HG03103 (cell line): ENCODE measurements at regions not wholly inside any gene's neighbourhood (a gene's known extent, or its start where the extent isn't known, plus 50 kb on each side); places are given as distances from the start of the nearest gene placed in this dataset.

ENCODE experiments used
- ATAC-seq: cut with Tn5 transposase; IDR thresholded peaks from one replicate; pipeline ENCODE4 v1.9.1; 2021; ENCODE audit warnings: low read depth; ENCODE audit not compliant: unreplicated experiment

GRCh38 chr2:128521482-128521881 lies 202.8 kb upstream of the HS6ST1 start:
- no peak for ATAC-seq

GRCh38 chr2:128522829-128523228 lies 204.2 kb upstream of the HS6ST1 start:
- ATAC-seq = no peak

- ATAC-seq = no peak
Observed at GRCh38 chr2:128523457-128523856, 204.8 kb upstream of the HS6ST1 start.

GRCh38 chr2:128524183-128524582 lies 205.5 kb upstream of the HS6ST1 start:
- ATAC-seq = no peak

- ATAC-seq = no peak
Observed at GRCh38 chr2:128525653-128526052, 207.0 kb upstream of the HS6ST1 start.

DNA sequence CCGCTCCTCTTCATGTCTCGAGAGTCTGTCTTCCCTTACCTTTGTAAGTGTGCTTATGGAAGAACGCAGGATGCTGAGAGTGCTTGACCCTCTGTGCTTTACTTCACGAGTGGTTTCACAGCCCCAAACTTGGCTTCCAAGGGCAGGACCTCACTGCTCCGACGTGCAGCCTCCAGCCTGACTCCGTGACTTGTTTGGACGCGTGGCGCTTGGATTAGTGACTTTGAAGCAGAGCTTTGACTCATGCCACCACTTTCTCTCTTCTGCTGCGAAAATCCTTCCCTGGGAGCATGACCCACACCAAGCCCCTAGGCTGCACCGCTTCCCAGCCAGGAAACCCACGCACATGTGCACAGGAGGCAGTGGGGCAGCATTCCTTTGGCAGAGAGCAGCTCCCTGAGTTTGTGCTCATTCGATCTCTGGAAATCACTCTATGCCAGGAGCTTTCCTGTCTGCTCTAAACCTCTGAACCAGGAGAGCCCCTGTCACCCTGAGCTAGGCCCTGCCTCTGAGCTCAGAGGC lies 207.8 kb upstream of the HS6ST1 start:
- ATAC-seq = no peak

DNA sequence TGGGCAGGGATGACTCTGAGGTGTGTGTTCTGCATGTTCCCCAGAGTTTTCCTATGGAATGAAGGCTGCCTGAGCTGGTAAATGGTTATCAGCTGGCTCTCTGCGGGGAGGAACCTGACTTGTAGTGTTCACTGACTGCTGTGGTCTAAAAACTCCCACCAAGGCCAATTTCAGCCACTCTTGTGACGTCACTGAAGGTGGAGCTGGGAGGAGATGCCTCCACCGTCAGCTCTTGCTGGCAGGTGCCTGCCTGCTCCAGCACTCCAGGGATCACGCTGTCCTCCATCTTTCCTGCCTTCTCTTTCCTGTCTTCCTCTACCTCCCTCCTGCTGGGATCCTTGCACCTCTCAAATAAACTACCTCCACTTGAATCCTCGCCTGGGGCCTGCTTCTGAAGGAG lies 209.5 kb upstream of the HS6ST1 start:
- no peak for ATAC-seq

GRCh38 chr2:128530025-128530573 lies 211.4 kb upstream of the HS6ST1 start:
- ATAC-seq = no peak

DNA sequence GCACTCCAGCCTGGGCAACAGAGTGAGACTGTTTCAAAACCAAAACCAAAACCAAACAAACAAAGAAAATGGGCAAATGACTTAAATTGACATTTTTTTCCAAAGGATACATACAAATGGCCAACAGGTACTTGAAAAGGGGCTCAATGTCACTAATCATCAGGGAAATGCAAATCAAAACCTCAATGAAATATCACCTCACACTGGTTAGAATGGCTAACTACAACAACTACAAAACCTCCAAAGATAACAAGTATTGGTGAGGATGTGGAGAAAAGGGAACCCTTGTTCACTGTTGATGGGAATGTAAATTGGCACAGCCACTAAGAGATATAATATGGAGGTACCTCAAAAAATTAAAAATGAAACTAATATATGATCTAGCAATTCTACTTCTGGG lies 213.2 kb upstream of the HS6ST1 start:
- no peak for ATAC-seq

DNA sequence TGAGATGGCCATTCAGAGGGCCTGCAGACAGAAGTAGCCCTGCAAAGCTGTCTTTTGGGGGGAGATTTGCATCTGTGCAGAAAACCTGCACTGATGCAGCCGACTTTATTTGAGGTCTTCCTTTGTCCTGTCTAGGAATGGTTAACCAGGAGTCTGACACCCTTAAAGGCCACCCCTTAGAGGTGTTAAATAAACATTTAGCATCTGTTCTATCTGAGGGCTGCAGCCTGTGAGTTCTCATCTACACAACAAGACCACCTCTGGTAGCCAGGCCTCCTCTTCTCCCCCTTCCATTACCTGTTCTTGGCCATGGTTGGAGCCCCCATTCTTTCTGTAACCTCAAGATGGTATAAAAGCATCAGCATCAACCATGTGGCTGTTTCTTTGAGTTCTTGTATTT lies 214.4 kb upstream of the HS6ST1 start:
- ATAC-seq = no peak

- no peak for ATAC-seq
Observed at GRCh38 chr2:128534688-128535392, 216.2 kb upstream of the HS6ST1 start.

- ATAC-seq = no peak
Observed at GRCh38 chr2:128535953-128536352, 217.3 kb upstream of the HS6ST1 start.

- ATAC-seq = no peak
Observed at GRCh38 chr2:128536925-128537620, 218.4 kb upstream of the HS6ST1 start.

DNA sequence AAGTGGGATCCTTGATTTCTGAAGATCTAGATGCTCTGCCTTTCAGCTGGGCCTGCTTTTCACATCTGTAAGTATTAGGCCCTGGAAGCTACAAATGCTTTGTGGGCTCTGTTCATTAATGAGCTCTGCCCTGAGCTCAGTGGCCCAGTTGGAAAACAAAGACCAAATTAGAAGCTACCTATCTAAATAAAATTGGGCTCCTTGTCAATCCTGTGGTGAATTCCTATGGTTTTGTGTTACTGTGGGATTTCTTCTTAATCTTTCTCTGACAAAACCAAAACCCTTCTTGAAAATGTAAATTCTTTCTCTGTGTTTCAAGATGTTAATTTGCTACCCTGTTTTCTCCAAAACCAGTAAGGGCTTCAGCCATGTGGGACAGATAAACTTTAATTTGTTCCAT lies 219.0 kb upstream of the HS6ST1 start:
- ATAC-seq = no peak

DNA sequence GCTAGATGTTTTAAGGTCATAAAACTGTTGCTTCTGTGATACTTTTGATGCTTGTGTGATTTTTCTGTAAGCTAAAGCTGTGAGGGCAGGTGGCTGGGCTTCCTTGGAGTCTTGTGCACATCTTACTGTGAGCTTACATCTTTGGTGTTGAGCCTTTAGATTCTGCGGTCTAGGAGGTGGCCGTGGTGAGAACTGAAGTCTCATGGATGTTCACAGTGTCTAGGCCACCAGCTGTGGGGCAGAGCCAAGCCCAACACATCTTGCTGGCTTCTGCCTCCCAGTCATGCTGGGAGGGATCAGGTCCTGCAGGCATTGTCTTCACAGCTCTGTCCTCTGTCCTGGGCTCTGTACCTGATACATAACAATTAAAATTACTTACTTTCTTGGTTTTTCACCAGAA lies 219.7 kb upstream of the HS6ST1 start:
- no peak for ATAC-seq

GRCh38 chr2:128540670-128541069 lies 222.0 kb upstream of the HS6ST1 start:
- no peak for ATAC-seq

DNA sequence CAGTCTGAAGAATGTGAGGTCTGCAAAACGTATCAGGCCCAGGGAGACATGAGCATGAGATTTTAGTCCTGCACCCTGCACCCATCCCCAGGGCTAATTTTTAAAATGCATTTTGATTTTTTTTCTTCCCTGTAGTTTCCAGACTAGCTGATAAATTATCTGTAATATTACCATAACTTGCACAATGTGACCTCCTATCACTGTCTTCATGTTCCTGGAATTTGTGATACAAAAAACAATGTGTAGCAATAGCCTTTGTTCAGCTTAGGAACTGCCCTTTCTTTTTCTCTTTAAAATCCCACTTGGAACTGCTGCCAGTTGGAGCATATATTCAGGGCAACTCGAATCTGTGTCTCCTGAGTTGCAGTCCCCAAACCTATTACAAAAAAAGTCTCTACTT lies 222.8 kb upstream of the HS6ST1 start:
- no peak for ATAC-seq

GRCh38 chr2:128543036-128543435 lies 224.4 kb upstream of the HS6ST1 start:
- no peak for ATAC-seq

DNA sequence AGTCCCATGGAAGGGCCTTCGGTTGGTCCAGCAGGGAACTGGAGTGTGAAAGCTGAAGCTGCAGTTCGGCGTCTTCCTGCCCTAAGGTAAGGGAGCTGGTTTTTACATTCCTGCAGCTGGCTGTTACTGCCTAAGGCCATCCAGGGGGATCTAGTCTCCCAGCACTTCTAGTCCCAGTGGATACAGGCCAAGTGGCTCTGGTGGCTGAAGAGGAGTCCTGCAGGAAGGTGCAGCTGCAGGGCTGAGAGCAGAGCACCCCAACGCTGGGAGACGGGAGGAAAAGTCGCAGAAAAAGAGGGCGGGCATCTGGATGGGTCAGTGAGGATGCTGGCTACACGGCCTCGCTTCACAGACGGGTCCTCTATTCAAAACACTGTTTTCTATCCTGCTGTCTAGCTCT lies 225.0 kb upstream of the HS6ST1 start:
- no peak for ATAC-seq

- no peak for ATAC-seq
Observed at GRCh38 chr2:128544321-128545037, 225.8 kb upstream of the HS6ST1 start.

DNA sequence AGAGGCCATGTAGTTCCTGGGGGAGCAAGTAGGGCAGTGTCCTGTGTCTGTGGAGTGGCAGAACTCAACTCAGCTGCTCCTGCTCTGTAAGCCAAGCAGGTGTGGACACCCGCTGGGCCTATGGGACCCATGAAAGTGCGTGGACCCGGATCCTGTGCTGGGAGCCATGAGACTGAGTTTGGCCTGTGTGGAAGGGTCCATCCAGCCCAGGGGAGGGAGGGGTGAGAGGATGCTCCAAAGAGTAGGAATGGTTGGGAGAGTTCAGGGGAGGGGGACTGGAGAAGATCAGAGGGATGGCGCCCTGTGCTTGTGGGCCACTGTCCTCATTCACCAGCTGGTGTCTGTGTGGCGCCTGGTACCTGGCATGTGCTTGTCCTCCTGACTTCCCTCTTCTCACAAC lies 226.4 kb upstream of the HS6ST1 start:
- ATAC-seq = no peak
